H9 (cell line): ENCODE measurements at regions not wholly inside any gene's neighbourhood (a gene's known extent, or its start where the extent isn't known, plus 50 kb on each side); places are given as distances from the start of the nearest gene placed in this dataset.

ENCODE experiments used
- DNase-seq: peaks from one replicate; pipeline ENCODE4 v3.0.0-alpha.2; 2017
- H2AFZ ChIP-seq: one replicate; pipeline ENCODE4 v1.6.1; 2013; ENCODE audit warnings: mild to moderate bottlenecking, low read length, control low read depth, moderate library complexity
- H2AK5ac ChIP-seq: 2 replicates; pipeline ENCODE4 v1.6.1; 2013; ENCODE audit warnings: low read length, control low read depth, mixed read lengths; ENCODE audit not compliant: insufficient read length
- H2BK120ac ChIP-seq: one replicate; pipeline ENCODE4 v1.6.1; 2013; ENCODE audit warnings: low read depth, mild to moderate bottlenecking, low read length, control low read depth, inconsistent platforms; ENCODE audit not compliant: poor library complexity, severe bottlenecking
- H2BK12ac ChIP-seq: 2 replicates; pipeline ENCODE4 v1.6.1; 2013; ENCODE audit warnings: low read length, control low read depth, mixed read lengths, low read depth; ENCODE audit not compliant: insufficient read length
- H2BK15ac ChIP-seq: 2 replicates; pipeline ENCODE4 v1.6.1; 2013; ENCODE audit warnings: low read depth, low read length, control low read depth
- H2BK20ac ChIP-seq: one replicate; pipeline ENCODE4 v1.6.1; 2013; ENCODE audit warnings: low read depth, mild to moderate bottlenecking, low read length, control low read depth, inconsistent platforms; ENCODE audit not compliant: poor library complexity, severe bottlenecking
- H2BK5ac ChIP-seq: 2 replicates; pipeline ENCODE4 v1.6.1; 2013; ENCODE audit warnings: low read length, control low read depth, mixed read lengths; ENCODE audit not compliant: insufficient read length
- H3K14ac ChIP-seq: 2 replicates; pipeline ENCODE4 v1.6.1; 2013; ENCODE audit warnings: low read length, control low read depth; ENCODE audit not compliant: insufficient read depth
- H3K18ac ChIP-seq: 2 replicates; pipeline ENCODE4 v1.6.1; 2013; ENCODE audit warnings: low read depth, mild to moderate bottlenecking, mixed read lengths, low read length, control low read depth; ENCODE audit not compliant: insufficient read length
- H3K23ac ChIP-seq: 2 replicates; pipeline ENCODE4 v1.6.1; 2013; ENCODE audit warnings: low read length, control low read depth, mixed read lengths, low read depth; ENCODE audit not compliant: insufficient read length
- H3K23me2 ChIP-seq: 2 replicates; pipeline ENCODE4 v1.6.1; 2013; ENCODE audit warnings: low read depth, mild to moderate bottlenecking, mixed read lengths, low read length, control low read depth; ENCODE audit not compliant: insufficient read length, poor library complexity, severe bottlenecking
- H3K27ac ChIP-seq: 2 replicates; pipeline ENCODE4 v1.5.1; 2013; ENCODE audit warnings: low read length, control low read depth, mixed read lengths, low read depth; ENCODE audit not compliant: insufficient read length
- H3K27me3 ChIP-seq: 2 replicates; pipeline ENCODE4 v1.6.1; 2013; ENCODE audit warnings: low read length, control low read depth, inconsistent platforms; ENCODE audit not compliant: insufficient read depth
- H3K4ac ChIP-seq: 2 replicates; pipeline ENCODE4 v1.6.1; 2013; ENCODE audit warnings: low read depth, mild to moderate bottlenecking, control low read depth, inconsistent platforms, low read length, moderate library complexity
- H3K4me1 ChIP-seq: 2 replicates; pipeline ENCODE4 v1.6.1; 2013; ENCODE audit warnings: low read length, control low read depth, inconsistent platforms; ENCODE audit not compliant: insufficient read depth
- H3K4me2 ChIP-seq: 2 replicates; pipeline ENCODE4 v1.6.1; 2013; ENCODE audit warnings: low read length, control low read depth, mixed read lengths; ENCODE audit not compliant: insufficient read length, insufficient read depth
- H3K56ac ChIP-seq: 2 replicates; pipeline ENCODE4 v1.6.1; 2013; ENCODE audit warnings: low read depth, mild to moderate bottlenecking, mixed read lengths, low read length, control low read depth; ENCODE audit not compliant: insufficient read length
- H3K79me1 ChIP-seq: 2 replicates; pipeline ENCODE4 v1.6.1; 2013; ENCODE audit warnings: low read depth, mild to moderate bottlenecking, moderate library complexity, low read length, control low read depth, inconsistent platforms; ENCODE audit not compliant: insufficient read depth, poor library complexity, severe bottlenecking
- H3K79me2 ChIP-seq: 2 replicates; pipeline ENCODE4 v1.6.1; 2013; ENCODE audit warnings: low read length, control low read depth, inconsistent platforms; ENCODE audit not compliant: insufficient read depth
- H3K9ac ChIP-seq: 2 replicates; pipeline ENCODE4 v1.6.1; 2013; ENCODE audit warnings: low read length, control low read depth, mixed read lengths; ENCODE audit not compliant: insufficient read length; ENCODE audit errors: extremely low read depth
- H3K9me3 ChIP-seq: one replicate; pipeline ENCODE4 v1.6.1; 2013; ENCODE audit warnings: low read depth, low read length, inconsistent platforms; ENCODE audit not compliant: control insufficient read depth
- H3T11ph ChIP-seq: one replicate; pipeline ENCODE4 v1.6.1; 2013; ENCODE audit warnings: mild to moderate bottlenecking, low read length, control low read depth, inconsistent platforms
- H4K20me1 ChIP-seq: one replicate; pipeline ENCODE4 v1.6.1; 2013; ENCODE audit not compliant: control insufficient read depth, insufficient read length, insufficient read depth
- H4K5ac ChIP-seq: 2 replicates; pipeline ENCODE4 v1.6.1; 2013; ENCODE audit warnings: low read depth, mild to moderate bottlenecking, mixed read lengths, low read length, control low read depth; ENCODE audit not compliant: insufficient read length
- H4K8ac ChIP-seq: replicated peaks from 2 replicates; pipeline ENCODE4 v1.6.1; 2013; ENCODE audit warnings: low read length, control low read depth, mixed read lengths, low read depth; ENCODE audit not compliant: insufficient read length
- H4K91ac ChIP-seq: 2 replicates; pipeline ENCODE4 v1.6.1; 2013; ENCODE audit warnings: low read depth, mild to moderate bottlenecking, moderate library complexity, mixed read lengths, low read length, control low read depth; ENCODE audit not compliant: insufficient read length
- H3K27ac Mint-ChIP-seq, 3 experiments: 2 replicates in 2 of 3; 3 replicates in 1 of 3; pipeline ENCODE4 v1.8.0; 2020 to 2021; ENCODE audit warnings: mixed read lengths in 3 of 3, mild to moderate bottlenecking in 1 of 3, moderate library complexity in 1 of 3
- H3K27me3 Mint-ChIP-seq: 2 replicates; pipeline ENCODE4 v1.8.0; 2021; ENCODE audit warnings: low read depth, mild to moderate bottlenecking, moderate library complexity, mixed read lengths
- H3K36me3 Mint-ChIP-seq, 3 experiments: 2 replicates in 2 of 3; 3 replicates in 1 of 3; pipeline ENCODE4 v1.8.0; 2020 to 2021; ENCODE audit warnings: low read depth in 3 of 3, mixed read lengths in 3 of 3; ENCODE audit not compliant: insufficient read depth in 1 of 3
- H3K4me1 Mint-ChIP-seq, 2 experiments: 2 replicates each; pipeline ENCODE4 v1.8.0; 2020; ENCODE audit warnings: mixed read lengths in 2 of 2
- H3K4me3 Mint-ChIP-seq, 2 experiments: 2 replicates in 1 of 2; 3 replicates in 1 of 2; pipeline ENCODE4 v1.8.0; 2020 to 2021; ENCODE audit warnings: mild to moderate bottlenecking in 2 of 2, mixed read lengths in 2 of 2, moderate library complexity in 1 of 2
- H3K9me3 Mint-ChIP-seq, 2 experiments: 2 replicates in 1 of 2; 3 replicates in 1 of 2; pipeline ENCODE4 v1.8.0; 2020; ENCODE audit warnings: mild to moderate bottlenecking in 2 of 2, mixed read lengths in 2 of 2, moderate library complexity in 1 of 2
- CTCF ChIP-seq: fragments of 200-600 bp; sonication (generic); conservative IDR thresholded peaks from 3 replicates; pipeline ENCODE4 v1.8.0; 2021; ENCODE audit warnings: antibody characterized with exemption, mild to moderate bottlenecking
- WGBS: extraction: QIAGEN DNeasy Blood & Tissue Kit; methylation state at CpG from one replicate; pipeline ENCODE4 v1.1.7; 2013; ENCODE audit warnings: missing lambda C conversion rate, low lambda C conversion rate, mixed read lengths; ENCODE audit not compliant: insufficient read length; ENCODE audit errors: extremely low coverage; 5-methylcytosine and 5-hydroxymethylcytosine counted together

DNA sequence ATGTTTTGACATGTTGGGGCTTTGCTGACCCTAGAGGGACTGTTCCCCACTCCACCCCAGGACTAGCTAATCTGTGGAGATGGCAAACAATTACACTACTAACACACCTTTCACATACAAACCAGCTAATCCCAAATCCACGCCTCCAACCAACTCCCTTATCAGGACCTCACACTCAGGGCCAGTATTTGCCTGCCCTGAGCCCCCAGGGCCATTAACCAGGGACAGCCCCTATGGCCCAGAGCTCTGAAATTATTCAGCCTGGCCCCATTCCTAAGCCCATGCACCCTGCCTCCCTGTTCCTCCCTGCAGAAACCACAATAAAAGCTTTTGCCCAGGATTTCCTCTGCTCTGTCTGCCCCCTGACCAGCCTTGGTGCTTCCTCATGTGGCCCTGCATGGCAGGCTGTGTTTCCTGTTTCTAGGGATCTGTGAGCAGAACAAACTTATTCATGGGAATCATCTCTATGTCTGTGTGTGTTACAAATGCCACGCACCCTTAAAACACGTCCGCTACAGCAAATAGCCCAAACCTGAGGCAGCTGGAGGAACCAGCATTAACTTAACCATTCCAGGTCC lies 121.2 kb downstream of the PXDC1 start:
- Histone ChIP-seq H3K79me1 (no peaks in the 10 kb centered on the region), H2BK20ac (no peak overlapping the region), H3K56ac (no peak overlapping the region), H2AFZ (no peak overlapping the region), H3K9ac (no peak overlapping the region), H3K4me2 (no peak overlapping the region), H2BK120ac (no peak overlapping the region), H2BK12ac (no peak overlapping the region), H3T11ph (no peak overlapping the region), H3K4me1 (no peaks in the 10 kb centered on the region), H3K27me3 (no peaks in the 10 kb centered on the region), H2AK5ac (no peak overlapping the region), H2BK5ac (no peak overlapping the region), H4K91ac (no peak overlapping the region), H4K20me1 (no peaks in the 10 kb centered on the region), H4K8ac (no peak overlapping the region), H3K23me2 (no peaks in the 10 kb centered on the region), H2BK15ac (no peak overlapping the region), H3K18ac (no peak overlapping the region), H3K23ac (no peak overlapping the region), H3K27ac (no peak overlapping the region), H3K4ac (no peak overlapping the region), H3K9me3 (no peaks in the 10 kb centered on the region), H3K79me2 (no peaks in the 10 kb centered on the region), H4K5ac (no peak overlapping the region), H3K14ac (no peak overlapping the region)
- Mint-ChIP-seq H3K27me3 (peaks cover 10% of the 10 kb centered on the region), H3K27ac (no peak overlapping the region), H3K4me1 (peaks cover 25 to 29% of the 10 kb centered on the region in 2 experiments), H3K36me3 (no peaks in the 10 kb centered on the region), H3K9me3 (no peaks in the 10 kb centered on the region), H3K4me3 (no peak overlapping the region)
- TF ChIP-seq CTCF: no peak
- no peak for DNase-seq
- no CpG with 5 or more reads among the region's 4 CpGs for WGBS
